T-helper 2 cell treated with Interferon-gamma antibody and Interleukin-4, amounts not matched to agents 100 ng/mL and 5 ng/mL, for 36 hours (primary cell): ENCODE measurements at regions not wholly inside any gene's neighbourhood (a gene's known extent, or its start where the extent isn't known, plus 50 kb on each side); places are given as distances from the start of the nearest gene placed in this dataset.
"Not testable (repeated sequence)": the region's sequence is repeated elsewhere in the genome, so short reads cannot be mapped to it uniquely, and the experiment has no call there.

ENCODE experiments used
- intact Hi-C: fragments of 100-400 bp; cut with micrococcal nuclease; formaldehyde crosslinking; loops from one replicate; pipeline ENCODE4 v1.15.1; 2023

GRCh38 chr18:34467058-34467457, 242.3 kb upstream of the NOL4 start:
- intact Hi-C loops, result no loop called here

DNA sequence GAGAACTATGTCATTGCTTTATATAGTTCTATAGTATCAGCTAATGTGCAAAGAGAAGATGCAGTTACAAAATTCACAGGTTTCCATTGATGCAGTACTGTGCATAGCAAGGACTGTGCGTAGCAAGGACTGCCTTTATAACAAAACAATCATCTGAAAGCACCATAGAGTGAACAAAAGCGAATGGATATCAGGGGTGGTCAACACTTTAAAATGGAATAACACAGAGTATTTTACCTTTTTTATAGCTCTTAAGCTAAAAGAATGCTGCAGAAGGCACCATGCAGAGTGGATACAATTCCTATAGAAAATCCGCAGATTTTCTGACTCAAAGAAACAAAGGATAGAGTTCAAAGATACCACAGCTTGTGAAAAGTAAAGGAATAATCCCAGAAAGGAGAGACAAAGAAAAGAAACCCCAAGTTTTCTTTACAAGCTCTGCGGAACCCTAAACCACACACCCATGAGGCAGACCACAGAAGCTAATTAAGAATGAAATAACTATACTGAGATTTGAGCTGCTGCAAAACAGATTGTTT, 229.9 kb upstream of the DTNA start:
- intact Hi-C loops, result no loop called here

DNA sequence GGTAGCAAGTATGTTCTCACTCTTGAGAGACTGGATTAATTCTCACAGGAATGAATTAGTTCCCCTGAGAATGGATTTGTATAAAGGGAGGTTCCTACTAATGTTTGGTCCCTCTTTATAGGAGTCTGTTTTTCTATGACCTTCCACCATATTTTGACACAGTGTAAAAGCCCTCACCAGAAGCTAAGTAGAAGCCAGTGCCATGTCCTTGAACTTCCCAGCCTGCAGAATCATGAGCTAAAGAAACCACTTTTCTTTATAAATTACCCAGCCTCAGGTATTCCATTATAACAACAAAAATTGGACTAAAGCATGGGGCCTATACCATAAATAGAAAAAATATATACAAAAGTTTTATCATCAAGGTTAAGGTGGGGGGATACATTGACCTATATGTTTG, 227.9 kb upstream of the DTNA start:
- intact Hi-C loops, result no loop called here

DNA sequence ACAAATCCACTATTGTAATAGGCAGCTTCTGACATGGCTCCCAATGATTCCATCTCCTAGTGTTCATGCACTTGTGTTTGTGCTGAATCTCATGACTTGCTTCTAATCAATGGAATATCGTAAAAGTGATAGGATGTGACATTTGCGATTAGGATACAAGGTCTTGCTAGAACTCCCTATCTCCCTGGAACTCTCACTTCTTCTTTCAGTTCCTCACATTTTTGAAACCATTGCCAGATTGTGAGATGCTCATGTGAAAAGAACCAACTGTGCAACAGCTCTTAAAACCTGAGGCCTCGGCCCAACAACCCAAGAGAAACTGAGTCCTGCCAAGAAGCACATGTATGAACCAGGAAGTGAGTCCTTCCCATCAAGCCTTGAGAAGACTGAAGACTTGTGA, 226.9 kb upstream of the DTNA start:
- intact Hi-C loops, result no loop called here

GRCh38 chr18:34491719-34492118, 218.4 kb upstream of the DTNA start:
- intact Hi-C loops, result loop anchor here (10.0 kb wide), 1 partner anchor 803 kb away; the partner anchor contains the start of gene ZSCAN30

DNA sequence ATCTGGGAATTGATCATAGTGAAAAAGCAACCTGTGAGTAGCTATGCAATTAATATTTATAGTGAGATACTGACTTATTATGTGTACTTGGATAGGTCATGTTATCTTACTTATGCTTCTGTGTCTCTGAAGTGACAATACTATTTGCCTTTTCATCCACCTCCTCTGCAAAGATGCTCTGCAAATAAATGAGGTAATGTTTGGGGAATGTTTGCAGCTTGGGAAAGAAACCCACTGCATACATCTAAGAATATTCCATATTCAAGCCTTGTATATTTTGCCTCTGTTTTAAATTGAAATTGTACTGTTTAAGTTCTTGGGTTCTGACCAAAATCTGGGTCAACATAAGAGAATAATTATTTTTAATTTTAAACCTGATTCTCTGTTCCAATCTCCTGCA, 217.4 kb upstream of the DTNA start:
- intact Hi-C loops, result loop anchor here (10.0 kb wide), 1 partner anchor 802 kb away; the partner anchor contains the start of gene ZSCAN30

- intact Hi-C loops, result loop anchor here (10.0 kb wide), 1 partner anchor 802 kb away; the partner anchor contains the start of gene ZSCAN30
These were observed 217.0 kb upstream of the DTNA start for GRCh38 chr18:34493099-34493544.

DNA sequence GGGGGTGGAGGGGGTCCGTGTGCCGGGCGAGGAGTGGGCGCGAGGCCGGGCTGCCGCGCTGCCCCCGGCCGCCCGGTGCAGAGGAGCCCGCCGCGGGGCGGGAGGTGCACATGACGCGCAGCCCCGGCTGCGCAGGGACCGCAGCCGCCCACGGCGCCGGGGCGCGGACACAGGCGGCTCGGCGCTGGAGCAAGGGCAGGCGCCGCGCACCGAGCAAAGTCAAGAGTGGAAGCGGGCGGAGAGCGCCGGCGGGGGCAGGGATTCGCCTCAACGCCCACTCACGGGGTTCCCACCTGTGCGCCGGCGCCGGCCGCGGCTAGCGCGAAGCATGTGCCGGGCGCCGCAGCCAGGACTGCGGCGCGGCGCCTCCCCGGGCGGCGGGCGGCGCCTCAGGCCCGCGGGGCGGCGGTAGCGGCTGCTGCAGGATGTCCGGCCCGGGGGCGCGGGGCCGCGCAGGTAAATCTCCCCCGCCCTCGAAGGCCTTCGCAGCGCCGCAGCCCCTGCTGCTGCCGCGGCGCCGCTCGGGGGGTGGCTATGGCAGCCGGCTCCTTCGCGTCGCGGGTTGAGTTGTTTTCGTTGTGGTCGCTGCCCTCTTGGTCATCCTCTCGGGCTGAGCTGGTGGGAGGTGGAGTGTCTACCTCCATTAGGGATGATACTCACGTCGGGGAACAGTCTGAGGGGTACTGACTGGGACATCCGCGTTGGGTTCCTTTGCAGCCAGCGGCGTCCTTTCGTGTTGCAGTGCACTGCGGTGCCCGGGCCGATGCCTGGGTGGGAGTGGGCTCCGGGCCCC, 216.3 kb upstream of the DTNA start:
- intact Hi-C loops, result loop anchor here (10.0 kb wide), 1 partner anchor 801 kb away; the partner anchor contains the start of gene ZSCAN30

- intact Hi-C loops, result loop anchor here (10.0 kb wide), 1 partner anchor 800 kb away; the partner anchor contains the start of gene ZSCAN30
These were observed 215.8 kb upstream of the DTNA start for GRCh38 chr18:34494359-34494696.

- intact Hi-C loops, result loop anchor here (10.0 kb wide), 1 partner anchor 799 kb away; the partner anchor contains the start of gene ZSCAN30
These were observed 214.6 kb upstream of the DTNA start for GRCh38 chr18:34495506-34495905.

DNA sequence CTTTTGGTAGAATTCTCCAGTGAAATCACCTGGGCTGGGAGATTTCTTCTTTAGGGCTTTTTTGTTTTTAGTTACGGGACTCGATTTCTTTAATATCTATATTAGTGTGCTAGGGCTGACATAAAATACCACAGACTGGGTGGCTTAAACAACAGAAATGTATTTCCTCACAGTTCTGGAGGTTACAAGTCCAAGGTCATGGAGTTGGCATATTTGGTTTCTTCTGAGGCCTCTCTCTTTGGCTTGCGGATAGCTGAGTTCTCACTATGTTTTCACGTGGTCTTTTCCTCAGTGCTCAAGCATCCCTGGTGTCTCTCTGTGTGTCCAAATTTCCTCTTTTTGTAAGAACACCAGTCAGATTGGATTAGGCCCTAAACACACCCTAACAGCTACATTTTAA, 208.5 kb upstream of the DTNA start:
- intact Hi-C loops, result no loop called here

GRCh38 chr18:34506198-34506597, 203.9 kb upstream of the DTNA start:
- intact Hi-C loops, result no loop called here

DNA sequence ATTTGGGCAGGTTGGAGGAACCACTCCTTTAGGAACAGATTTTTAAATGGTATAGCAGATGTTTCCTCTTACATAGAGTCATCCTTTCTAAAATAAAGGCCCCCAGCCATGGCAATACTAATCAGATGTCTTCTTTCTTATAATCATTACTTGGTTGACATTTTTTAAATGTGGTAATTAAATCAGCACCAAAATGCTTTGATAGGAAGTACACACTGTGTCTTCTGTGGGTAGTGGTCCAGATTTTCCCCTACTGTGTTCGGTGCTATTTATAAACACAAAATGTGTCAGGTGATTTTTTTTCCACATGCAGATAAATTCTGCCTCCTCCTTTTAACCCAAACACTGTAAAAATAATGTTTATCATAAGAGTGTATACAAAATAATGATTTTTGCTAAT, 200.9 kb upstream of the DTNA start:
- intact Hi-C loops, result no loop called here

DNA sequence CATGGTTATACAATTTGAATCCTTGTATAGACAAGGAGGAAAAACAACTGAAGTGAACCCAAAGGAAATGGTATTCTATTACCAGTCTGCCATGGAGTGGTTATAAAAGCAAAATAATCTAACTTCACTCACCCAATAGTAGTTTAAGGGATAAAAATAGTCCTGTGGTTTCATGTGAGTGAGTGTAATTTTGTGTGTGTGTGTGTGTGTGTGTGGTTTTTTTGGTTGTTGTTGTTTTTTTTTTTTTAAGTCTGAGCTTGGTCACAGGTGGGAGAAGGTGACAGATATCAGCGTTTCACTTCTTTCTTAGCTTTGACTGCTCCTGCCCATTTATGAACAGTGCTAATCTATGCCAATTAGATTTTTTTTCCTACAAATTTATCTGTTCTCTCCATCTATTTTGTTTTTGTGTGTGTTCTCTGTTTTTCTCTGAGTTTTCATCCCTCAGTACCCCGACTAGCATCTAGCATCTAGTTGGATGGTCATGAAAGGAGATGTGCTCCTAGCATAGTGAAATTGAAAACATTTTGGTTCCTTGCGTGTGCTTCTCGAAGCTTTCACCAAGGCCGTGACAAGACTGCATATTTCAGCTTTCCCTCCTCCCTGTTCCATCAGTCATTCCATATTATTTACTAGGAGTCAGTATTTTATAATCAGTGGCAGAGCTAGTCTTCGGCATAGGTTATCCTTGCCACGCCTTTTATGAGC, 200.1 kb upstream of the DTNA start:
- intact Hi-C loops, result no loop called here

- intact Hi-C loops, result no loop called here
These were observed 199.2 kb upstream of the DTNA start for GRCh38 chr18:34510926-34511325.

DNA sequence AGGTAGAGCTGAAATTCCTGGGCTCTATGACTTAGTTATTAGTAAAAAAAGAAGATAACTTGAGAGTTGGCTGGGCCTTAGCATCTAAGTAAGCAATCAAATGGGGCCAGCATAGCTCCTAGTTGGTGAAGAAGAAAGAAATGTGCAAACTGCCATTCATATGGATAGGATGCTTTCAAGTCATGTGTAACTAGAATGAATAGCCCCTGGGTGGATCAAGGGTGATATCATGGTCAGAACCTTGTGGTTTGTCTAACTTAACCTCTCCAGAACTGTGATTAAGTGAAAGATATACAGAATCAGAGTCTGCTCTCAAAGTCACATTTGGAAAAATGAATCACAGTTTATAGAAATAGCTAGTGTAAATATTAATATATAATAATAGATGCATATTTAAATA, 198.7 kb upstream of the DTNA start:
- intact Hi-C loops, result no loop called here

DNA sequence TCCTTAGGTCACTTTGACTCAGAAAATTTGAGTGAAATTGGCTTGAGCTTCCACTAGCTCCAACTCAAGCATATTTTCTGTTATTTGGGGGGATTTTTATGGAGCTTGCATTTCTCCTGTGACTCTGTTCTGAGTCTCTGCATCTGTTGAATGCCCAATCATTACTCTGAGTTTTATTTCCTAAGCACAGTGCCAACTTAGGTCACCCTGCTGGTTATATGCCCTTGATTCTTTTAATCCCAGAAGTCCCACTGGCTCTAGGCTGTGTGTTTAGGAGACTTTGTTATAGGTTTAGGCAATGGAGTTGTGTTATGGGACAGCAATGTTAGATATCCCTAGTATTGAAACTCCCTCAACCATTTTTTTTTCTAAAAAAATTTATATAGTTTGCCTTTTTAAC, 198.2 kb upstream of the DTNA start:
- intact Hi-C loops, result no loop called here

- intact Hi-C loops, result no loop called here
These were observed 195.9 kb upstream of the DTNA start for GRCh38 chr18:34514238-34514637.

DNA sequence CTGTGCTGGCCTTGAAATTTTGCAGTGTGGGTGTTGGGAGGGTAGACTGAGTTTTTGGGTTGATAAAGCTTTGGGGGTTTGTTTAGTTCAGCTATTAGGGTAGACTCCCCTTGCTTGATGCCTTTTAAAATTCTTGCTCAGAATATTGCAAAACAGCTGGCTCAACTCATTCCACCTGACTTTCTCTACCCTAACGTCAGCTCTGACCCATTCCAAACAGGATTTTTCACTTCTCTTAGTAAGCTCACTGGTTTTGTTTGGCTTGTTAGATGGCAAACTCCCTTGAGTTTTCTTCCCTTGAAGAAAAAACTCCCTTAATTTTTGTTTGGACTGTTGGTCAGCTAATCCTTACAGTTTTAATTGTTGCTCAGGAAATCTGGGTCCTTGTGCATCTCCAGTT, 195.1 kb upstream of the DTNA start:
- intact Hi-C loops, result no loop called here

GRCh38 chr18:34516355-34516754, 193.7 kb upstream of the DTNA start:
- intact Hi-C loops, result not testable (repeated sequence)

DNA sequence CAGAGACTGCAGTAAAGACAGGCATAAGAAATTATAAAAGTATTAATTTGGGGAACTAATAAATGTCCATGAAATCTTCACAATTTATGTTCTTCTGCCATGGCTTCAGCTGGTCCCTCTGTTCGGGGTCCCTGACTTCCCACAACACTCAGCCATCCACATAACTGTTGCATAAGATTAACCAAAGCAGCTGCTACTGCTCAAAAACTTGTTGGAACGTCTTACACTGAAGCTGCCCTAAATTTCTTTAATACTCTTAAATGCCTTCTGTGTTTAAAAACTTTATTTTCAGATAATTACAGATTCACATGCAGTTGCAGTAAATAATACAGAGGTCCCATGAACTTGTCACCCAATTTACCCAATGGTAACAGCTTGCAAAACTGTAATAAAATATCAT, 193.1 kb upstream of the DTNA start:
- intact Hi-C loops, result not testable (repeated sequence)

- intact Hi-C loops, result no loop called here
These were observed 189.1 kb upstream of the DTNA start for GRCh38 chr18:34521040-34521439.
